GM20431 (cell line): ENCODE measurements at regions not wholly inside any gene's neighbourhood (a gene's known extent, or its start where the extent isn't known, plus 50 kb on each side); places are given as distances from the start of the nearest gene placed in this dataset.

Experiments used
- in situ Hi-C: fragments of 300-500 bp; cut with MseI, MboI; formaldehyde crosslinking; loops from one replicate; pipeline ENCODE4 v1.15.0; 2020; ENCODE audit warnings: low sequenced_read_pairs; ENCODE audit not compliant: unreplicated experiment

DNA sequence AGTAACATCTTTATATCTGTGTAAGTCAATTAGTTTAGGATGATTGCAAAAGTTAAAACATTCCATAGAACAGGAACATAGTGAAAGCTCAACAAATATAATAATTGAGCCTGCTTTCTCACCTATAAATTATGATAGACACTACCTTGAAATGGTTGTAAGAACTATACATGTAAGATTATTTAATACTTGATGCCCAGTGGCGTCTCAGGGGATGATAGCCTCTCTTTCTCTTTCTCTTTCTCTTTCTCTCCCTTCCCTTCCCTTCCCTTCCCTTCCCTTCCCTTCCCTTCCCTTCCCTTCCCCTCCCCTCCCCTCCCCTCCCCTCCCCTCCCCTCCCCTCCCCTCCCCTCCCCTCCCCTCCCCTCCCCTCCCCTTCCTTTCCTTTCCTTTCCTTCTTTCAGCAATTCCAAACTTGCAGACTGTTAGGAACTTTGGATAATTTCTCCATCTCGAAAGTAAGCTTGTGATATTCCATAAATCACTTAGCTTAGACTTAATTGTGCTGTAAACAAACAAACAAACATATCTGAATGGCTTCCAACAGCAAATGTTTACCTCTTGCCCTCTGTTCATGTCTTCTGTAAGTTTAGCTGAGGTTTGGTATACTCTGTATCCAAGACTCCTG is 1102.7 kb downstream of the TSN start:
- in situ Hi-C loops: no loop called here

DNA sequence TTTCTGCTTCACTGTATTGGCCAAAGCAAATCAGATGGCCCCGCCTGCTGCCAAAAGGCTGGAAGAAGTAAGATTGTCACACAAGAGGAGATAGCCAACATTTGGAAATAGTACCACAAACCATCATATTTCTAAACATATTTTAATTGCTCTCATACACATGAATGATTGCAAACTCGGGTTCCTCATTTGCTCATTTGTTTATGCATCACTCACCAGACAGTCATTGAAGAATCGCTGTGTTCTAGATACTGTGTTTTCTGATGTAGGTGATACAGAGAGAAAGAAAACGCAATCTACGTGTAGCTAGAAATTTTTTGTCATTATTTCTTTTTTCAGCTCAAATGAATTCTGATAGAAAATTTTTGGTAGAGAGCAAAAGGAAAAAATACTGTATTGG is 1103.4 kb downstream of the TSN start:
- in situ Hi-C loops: no loop called here

DNA sequence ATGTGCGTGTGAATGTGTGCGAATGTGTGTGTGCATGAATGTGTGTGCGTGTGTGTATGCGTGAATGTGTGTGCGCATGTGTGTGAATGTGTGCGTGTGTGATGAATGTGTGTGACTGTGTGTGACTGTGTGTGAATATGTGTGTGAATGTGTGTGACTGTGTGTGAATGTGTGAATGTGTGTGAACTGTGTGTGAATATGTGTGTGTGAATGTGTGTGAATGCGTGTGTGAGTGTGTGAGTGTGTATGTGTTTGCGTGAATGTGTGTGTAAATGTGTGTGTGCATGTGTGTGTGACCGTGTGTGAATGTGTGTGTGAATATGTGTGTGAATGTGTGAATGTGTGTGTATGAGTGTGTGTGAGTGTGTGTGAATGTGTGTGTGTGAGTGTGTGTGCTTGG is 1103.8 kb downstream of the TSN start:
- in situ Hi-C loops: no loop called here

DNA sequence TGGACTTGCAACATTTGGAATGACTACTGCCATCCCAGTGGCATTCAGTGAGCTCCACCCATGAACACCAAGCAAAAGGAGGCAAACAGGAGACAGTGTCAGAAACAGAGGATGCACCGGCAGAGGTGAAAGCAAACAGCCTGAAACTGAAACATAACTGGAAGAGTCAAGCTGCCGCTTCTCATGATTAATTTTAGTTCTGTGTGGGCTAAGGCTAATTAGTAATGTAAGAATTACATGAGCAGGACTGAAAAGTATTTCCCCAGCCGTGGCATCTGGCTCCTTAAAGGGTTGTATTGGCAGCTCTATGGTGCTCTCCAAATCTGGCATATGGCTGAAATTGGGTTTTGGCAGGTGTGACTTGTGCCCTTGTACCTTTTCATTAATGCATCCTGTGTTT is 1108.1 kb downstream of the TSN start:
- in situ Hi-C loops: no loop called here

DNA sequence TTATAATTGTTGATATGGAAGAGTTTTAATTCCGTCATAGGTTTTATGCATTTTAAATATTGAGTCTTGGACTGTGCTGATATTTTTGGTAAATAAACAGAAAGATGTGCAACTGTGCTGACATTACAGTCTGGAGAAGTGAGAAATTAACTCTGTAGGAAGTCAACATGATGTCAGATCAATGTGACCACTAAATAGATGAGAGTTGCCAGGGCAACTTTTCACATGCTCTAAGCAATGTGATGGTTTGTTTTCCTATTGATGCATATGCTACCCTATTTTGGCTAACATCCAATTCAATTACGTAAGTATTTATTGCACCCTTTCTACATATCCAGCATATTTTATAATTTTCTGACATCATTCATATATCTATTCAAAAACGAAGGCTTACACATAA is 1109.3 kb downstream of the TSN start:
- in situ Hi-C loops: no loop called here

DNA sequence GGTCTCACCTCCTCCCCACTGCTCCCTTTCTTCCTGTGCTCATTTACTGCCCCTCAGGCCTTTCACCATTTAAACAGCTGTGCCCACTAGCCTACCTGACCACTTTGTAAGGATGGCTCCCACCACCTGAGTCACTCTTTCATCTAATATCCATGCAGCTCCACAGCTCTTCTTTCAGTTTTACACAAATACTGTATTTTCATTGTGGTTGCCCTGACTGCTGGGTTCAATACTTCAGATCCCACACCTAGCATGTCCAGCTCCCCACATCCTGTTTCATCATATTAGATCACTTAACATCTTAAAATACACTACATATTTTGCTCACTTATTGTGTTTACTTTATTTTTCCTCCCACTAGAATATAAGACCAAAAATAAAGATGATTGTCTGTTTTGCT is 1110.6 kb downstream of the TSN start:
- in situ Hi-C loops: no loop called here

DNA sequence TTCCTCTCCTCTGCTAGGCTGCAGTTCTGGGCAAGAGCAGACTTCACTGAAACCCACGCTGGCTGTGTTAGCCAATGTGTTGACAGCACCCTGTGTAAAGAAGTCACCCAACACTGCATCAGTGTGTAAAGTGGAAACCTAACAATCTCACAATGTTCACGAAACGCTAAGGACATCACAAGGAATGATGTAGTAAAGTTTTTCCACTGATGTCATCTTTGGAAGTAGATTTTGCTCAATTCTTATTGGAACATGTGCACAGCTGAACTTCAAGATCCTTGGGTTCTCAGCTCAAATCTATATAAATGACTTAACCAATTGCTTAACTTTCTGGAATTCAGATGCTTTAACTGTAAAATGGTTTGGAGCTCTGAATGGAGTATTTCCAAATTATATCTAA is 1112.5 kb downstream of the TSN start:
- in situ Hi-C loops: no loop called here

DNA sequence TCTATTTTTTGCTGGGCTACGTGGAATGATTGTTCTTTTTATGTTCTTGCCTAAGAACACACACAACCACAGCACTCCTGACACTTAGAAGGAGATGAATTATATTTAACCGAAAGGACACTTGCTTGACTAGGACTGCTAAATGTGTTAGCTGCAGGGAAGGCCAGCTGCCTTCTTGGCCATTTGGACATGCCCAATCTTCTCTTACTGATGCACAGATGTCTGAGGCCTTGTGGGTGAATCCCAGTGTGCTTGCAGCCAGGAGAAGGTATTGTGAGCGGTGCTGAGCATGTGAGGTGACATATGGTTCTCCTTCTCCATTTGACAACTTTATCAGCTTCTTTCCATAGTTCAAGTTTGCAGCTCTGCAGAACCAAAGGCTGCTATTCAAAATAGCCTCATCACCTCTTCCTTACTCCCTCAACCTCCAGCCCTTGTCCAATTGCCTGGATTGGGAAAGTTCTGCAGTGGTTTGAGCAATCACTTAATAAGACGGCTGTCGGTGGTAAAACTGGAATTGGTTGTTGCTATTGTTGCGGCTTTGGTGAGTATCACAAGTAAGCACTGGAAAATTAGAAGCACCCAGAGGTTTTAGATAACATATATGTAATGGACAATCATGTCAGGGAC is 1113.3 kb downstream of the TSN start:
- in situ Hi-C loops: no loop called here

DNA sequence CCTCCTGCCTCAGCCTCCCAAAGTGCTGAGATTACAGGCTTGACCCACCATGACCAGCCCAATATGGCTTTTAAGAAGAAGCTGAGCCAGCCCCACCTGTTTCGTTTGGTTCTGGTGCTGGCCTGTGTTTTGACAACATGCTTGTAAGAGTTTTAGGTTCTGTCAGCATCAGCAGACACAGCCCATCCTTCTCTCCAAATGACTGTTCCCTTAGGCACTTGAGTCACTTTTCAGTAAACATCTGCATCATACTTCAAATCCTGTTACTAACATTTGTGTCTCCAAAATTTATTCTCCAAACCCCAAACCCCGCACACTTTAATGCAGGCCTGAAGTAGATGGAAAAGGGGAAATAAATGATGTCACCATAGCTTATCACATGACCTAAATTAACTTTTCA is 1118.5 kb downstream of the TSN start:
- in situ Hi-C loops: no loop called here

DNA sequence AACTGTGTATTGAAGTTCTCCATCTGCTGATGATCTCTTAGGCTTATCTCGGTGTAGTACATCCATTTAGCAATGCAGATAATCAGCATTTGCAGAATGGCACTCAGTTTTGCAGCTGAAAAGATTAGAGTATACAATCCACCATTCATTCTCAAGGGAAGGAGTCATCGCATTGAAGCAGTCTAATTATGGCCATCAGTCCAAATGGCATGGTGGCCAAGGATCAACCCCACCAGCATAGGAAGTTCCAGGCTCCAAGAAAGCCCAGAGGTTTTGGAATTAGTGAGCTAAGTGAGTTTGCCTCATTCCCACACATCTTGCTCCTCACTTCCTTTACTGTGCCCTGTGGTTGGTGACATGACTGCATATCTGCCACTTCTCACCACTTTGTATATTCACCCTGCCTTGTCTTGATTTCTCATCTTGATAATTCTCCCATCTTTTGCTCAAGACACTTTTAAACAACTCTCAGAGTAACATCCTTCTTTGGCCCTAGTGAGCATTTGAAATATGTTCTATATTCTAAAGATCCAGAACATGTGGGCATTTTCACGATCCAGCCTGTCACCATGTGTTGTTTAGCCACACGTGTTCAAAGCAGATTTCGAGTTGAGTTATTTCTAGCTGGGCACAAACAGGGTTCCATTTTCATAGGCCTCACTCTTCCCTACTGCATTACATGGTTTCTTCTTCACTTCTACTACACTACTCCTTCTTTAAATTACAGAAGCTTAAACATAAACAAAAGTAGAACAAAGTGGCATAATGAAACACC is 1119.8 kb downstream of the TSN start:
- in situ Hi-C loops: no loop called here

DNA sequence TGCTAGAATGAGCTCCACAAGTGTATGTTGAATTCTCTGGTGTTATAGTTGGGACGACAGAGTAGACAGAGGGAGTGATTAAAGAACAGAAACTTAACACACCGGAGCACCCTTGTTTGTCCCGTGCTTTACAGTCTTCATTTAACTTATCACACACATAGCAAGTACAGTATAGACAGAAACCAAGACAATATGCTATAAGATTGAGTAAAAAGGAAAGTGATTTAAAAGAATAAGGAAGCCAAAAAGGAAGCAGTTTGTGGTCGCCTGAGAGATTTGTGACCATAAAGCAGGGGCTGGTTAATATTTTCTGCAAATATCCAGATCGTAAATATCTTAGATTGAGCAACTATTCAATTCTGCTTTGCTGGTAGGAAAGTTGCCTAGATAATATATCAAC is 1128.4 kb downstream of the TSN start:
- in situ Hi-C loops: no loop called here

DNA sequence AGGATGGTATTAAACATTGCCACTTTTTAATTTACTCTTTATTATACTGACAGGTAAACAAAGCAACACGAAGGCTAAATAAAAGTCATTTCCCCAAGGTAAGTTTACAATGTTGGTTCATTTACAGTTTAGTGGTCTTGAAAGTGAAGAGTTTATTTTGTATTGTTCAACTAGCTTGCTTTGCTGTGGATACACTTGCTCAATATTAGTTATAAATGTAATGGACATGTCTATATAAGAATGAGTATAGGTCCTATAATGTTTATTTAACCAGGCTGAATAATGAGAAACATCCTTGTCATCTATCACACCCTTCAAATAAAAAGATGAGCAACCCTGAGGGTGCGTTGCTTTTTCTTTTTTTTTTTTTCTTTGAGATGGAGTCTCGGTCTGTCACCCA is 1129.4 kb downstream of the TSN start:
- in situ Hi-C loops: no loop called here

DNA sequence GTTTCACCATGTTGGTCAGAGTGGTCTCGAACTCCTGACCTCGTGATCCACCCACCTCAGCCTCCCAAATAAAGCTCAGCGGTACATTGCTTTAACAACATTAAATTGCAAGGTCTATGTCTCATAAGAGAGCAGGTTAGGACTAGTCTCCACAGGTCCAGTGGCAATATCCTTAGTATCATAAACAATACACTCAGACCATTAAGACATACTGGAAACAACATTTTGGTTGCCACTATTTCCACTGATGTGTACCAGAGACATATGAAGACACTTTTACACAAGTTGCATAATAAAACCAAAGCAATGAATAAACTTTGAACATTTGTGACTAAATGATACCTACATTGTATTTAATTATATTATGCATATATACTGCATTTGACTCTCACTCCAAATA is 1130.0 kb downstream of the TSN start:
- in situ Hi-C loops: no loop called here

DNA sequence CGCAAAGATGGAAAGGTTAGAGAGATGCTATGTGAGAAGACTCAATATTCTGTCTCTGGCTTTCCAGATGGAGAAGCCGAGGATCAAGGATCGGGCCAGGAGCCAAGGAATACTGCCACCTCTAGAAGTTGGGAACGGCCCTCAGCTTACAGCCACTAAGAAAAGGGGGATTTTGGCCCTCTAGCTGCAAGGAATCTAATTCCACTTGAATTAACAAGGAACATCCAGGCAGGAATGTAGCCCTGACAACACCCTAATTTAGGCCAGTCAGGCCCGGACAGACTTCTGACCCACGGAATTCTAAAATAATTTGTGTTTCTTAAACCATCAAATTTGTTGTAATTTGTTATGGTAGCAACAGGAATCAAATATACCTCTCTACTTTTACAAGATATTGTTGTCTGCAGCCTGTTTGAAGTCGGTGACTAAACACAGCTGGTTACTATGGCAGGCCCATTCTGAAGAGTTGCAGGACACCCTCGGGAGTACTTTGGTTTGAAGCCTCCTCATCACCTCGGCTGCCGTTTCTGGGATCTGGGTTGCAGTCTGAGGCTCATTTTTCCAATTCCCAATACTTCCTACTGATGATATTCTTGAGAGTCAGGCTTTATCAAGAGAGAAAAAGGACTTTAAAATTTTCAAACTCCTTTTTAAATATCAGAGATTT is 1131.2 kb downstream of the TSN start:
- in situ Hi-C loops: no loop called here

DNA sequence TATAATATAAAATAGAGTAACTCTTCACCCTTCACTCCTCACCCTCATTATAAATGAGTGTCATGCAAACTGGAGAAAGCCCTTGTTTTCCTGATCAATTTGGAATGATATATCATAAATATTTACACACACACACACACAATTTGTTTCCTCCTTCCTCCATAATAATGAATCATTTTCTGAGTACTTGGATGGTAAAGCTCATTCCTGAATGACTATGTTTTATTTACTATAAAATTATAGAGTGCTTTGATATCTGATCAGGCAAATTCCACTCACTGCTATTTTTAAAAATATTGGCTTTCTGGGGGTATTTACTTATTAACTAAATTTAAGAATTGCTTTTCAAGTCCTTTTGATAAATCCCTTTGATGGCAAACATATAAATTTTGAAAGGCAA is 1125.5 kb upstream of the CNTNAP5 start:
- in situ Hi-C loops: no loop called here

DNA sequence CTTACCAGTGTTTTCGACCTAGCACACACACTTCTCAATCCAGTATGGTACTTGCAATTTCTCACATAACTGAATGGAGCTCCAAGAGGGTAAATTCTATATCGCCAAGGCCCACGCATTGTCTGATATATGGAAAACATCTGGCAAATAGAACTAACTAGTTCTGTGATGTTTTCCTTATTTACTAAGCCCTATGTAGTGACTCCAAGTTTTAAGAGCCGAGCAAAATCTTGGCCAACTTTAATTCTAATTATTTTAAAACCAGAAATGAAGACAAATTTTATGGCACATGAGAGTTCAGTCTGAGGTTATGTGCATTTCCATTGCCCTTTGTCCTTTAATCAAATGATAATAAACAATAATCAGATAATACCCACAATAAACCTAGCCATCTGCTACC is 1119.7 kb upstream of the CNTNAP5 start:
- in situ Hi-C loops: no loop called here

DNA sequence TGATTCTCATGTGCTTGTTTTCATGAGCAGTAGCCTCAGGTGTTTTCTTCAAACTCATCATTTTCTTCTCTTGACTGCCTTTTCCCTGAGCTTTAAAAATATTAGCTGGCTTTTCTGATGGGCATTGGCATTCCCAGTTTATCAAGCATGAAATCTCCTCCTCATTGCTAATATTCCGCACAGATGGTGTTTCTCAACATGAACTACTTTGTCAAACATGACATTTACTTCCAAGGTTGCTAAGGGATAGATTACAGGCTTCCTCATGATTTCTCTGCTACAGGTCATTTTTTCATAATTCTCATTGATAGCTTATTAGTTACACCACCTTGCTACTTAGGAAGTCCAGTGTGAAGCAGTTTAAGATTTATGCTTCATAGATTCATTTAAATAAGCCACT is 1116.9 kb upstream of the CNTNAP5 start:
- in situ Hi-C loops: no loop called here

DNA sequence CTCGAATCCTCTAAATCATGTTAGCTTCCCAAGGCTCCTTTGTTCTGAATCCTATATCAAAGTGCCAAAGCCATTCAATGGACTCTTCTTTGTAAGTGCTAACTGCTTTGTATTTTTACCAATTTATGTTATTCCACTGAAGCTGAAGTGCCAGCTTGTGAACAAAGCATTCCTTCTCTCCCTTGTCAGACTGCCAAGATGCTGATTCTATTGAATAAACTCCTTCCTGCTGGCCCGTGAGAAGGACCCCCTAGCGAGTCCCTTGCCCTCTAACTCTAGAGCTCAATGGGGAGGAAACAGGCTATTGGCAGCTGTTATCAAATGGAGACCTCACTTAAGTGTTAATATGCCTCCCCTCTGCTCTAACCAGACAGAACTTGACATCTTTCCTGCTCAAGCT is 1097.9 kb upstream of the CNTNAP5 start:
- in situ Hi-C loops: no loop called here

DNA sequence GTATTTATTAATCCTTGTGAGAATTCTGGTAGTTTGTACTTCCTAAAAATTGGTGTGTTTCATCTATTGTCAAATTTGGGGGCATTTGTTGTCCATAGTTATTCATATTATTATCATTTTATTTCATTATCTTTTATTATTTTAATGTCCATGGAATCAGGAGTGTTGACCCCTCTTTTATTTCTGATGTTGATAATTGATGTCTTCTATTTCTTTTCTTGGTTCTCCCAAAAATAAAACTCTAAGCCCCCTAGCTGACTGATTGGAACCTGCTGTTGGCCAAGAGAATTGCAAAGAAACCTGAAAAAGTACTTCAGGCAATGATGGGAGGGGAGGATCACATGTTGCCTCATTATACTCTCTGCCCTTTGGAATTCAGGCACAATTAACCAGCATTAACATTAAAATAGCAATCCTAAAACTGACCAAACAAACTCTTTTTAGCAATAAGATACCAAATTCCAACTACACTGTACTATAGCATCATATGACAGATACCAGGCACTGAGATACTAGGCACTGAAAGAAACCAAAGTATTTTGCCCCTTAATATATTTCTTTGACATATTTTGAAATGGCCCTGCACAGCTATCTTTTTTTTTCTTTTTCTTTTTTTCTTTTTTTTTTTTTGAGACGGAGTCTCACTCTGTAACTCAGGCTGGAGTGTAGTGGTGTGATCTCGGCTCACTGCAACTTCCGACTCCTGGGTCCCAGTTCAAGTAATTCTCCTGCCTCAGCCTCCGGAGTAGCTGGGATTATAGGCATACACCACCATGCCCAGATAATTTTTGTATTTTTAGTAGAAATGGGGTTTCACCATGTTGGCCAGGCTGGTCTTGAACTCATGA is 1097.2 kb upstream of the CNTNAP5 start:
- in situ Hi-C loops: no loop called here

DNA sequence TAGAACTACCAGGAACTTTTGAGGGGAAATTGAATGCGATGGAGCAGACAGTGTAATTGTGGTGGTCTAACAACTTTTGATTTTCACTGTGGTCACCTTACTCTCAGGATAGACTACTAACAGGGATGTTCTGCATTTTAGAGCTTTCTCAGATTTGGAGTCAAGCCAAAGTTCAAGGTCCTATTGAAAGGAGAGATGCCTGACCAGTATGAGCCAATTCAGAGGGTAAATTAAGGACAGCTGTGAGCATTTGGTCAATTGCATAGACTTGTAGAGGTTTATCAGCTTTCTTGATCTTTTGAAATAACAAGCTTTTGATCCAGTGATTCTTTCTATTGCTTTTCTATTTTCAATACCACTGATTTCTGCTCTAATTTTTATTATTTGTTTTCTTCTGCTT is 1095.7 kb upstream of the CNTNAP5 start:
- in situ Hi-C loops: no loop called here
